ENCODE measurements at regions not wholly inside any gene's neighbourhood (a gene's known extent, or its start where the extent isn't known, plus 50 kb on each side); places are given as distances from the start of the nearest gene placed in this dataset.

DNA sequence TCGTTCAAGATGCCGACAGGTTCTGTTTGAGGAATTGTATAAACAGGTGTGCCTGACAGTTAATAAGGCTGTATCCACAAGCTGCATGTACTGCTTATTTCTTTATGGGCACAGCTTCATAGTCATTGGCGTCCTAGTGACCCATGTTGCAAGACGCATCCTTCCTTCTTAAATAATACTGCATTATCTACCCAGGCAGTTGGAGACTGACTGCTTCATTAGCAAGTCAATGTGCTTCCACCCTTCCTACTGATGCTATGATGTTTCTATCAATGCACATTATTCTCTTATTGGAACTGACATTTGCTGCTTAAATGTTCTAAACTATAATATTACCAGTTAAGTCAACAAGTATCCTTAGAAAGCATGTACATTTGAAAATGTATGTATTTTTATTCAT, 950.0 kb upstream of the MIR17HG start:
- Mint-ChIP-seq H3K4me3 (ENCODE audit: unreplicated experiment) (no peak overlapping the region), H3K36me3 (ENCODE audit: unreplicated experiment) (peaks cover 6% of the 10 kb centered on the region), H3K27me3 (ENCODE audit: unreplicated experiment) (peaks cover 3% of the 10 kb centered on the region), H3K9me3 (ENCODE audit: unreplicated experiment) (no peaks in the 10 kb centered on the region), H3K27ac (ENCODE audit: unreplicated experiment) (no peak overlapping the region), H3K4me1 (ENCODE audit: low read depth, unreplicated experiment) (no peaks in the 10 kb centered on the region)
- DNase-seq, result no peak
- TF ChIP-seq, protein P1, sequence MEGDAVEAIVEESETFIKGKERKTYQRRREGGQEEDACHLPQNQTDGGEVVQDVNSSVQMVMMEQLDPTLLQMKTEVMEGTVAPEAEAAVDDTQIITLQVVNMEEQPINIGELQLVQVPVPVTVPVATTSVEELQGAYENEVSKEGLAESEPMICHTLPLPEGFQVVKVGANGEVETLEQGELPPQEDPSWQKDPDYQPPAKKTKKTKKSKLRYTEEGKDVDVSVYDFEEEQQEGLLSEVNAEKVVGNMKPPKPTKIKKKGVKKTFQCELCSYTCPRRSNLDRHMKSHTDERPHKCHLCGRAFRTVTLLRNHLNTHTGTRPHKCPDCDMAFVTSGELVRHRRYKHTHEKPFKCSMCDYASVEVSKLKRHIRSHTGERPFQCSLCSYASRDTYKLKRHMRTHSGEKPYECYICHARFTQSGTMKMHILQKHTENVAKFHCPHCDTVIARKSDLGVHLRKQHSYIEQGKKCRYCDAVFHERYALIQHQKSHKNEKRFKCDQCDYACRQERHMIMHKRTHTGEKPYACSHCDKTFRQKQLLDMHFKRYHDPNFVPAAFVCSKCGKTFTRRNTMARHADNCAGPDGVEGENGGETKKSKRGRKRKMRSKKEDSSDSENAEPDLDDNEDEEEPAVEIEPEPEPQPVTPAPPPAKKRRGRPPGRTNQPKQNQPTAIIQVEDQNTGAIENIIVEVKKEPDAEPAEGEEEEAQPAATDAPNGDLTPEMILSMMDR (IDR thresholded peaks at IDR 0.05; ENCODE audit: partially characterized antibody, unreplicated experiment), result no peak

DNA sequence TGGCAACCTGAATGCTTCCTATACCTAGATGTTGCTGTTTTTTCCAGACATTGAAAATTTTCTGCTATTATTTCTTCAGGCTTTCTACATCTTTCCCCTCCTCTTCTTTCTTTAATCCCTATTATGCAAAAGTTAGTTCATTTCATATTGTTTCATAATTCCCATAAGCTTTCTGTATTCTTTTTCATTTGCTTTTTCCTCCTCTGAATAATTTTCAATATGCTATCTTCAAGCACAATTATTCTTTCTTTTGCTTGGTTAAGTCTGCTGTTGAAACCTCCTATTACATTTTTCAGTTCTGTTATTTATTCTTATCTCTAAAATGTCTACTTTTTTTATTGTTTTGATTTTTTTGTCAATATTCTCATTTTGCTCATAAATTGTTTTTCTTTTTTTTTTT, 947.1 kb upstream of the MIR17HG start:
- no peak for DNase-seq
- H3K4me3 Mint-ChIP-seq (ENCODE audit: unreplicated experiment), result no peak overlapping the region
- TF ChIP-seq, protein P1 (IDR thresholded peaks at IDR 0.05; ENCODE audit: partially characterized antibody, unreplicated experiment), result no peak
- H3K36me3 Mint-ChIP-seq (ENCODE audit: unreplicated experiment), result peaks cover 6% of the 10 kb centered on the region
- no peak overlapping the region for H3K27ac Mint-ChIP-seq (ENCODE audit: unreplicated experiment)
- H3K9me3 Mint-ChIP-seq (ENCODE audit: unreplicated experiment), result peaks cover 5% of the 10 kb centered on the region
- peaks cover 11% of the 10 kb centered on the region for H3K27me3 Mint-ChIP-seq (ENCODE audit: unreplicated experiment)
- H3K4me1 Mint-ChIP-seq (ENCODE audit: low read depth, unreplicated experiment), result peaks cover 4% of the 10 kb centered on the region

DNA sequence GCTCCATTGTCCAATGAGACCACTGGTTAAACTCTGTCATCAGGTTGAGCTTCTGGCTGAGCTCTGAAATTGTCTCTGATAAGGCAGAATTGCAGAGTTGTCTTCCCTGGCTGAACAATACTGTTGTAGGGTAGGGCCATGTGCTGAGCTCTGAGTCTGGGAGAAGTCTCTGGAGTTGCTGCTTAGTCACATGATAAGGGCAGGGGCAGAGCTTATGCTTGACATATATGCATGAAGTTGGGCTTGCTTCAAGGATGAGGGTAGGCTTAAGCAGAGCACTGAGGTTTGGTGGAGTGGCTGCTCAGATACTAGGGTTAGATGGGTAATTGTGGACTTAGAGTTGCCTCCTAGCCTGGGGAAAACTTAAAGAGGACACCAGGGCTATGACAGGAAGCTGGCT, 946.3 kb upstream of the MIR17HG start:
- TF ChIP-seq, protein P1 (IDR thresholded peaks at IDR 0.05; ENCODE audit: partially characterized antibody, unreplicated experiment), result no peak
- Mint-ChIP-seq H3K9me3 (ENCODE audit: unreplicated experiment) (peaks cover 5% of the 10 kb centered on the region), H3K4me3 (ENCODE audit: unreplicated experiment) (no peak overlapping the region), H3K4me1 (ENCODE audit: low read depth, unreplicated experiment) (peaks cover 4% of the 10 kb centered on the region), H3K27me3 (ENCODE audit: unreplicated experiment) (peaks cover 11% of the 10 kb centered on the region), H3K36me3 (ENCODE audit: unreplicated experiment) (peaks cover 6% of the 10 kb centered on the region), H3K27ac (ENCODE audit: unreplicated experiment) (no peak overlapping the region)
- DNase-seq, result no peak

DNA sequence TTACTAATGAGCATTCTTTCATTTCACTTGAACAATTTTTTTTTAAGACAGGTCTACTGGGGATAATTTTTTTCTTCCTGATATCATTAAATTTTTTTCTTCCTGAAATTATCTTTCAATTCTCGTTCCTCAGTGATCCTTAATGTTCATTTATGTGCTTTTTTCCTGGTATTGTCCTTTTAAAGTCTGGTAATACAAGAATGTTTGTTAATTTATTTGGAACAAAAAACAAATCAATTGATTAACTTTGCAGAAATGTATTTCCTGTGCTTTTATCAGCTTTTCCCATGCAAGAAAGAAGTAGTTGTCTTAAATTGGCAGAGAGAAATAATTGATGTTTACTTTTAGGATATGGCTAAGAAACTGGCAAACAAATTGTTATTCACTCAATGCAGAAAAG, 945.4 kb upstream of the MIR17HG start:
- H3K36me3 Mint-ChIP-seq (ENCODE audit: unreplicated experiment), result peaks cover 6% of the 10 kb centered on the region
- H3K4me1 Mint-ChIP-seq (ENCODE audit: low read depth, unreplicated experiment), result peaks cover 4% of the 10 kb centered on the region
- H3K27me3 Mint-ChIP-seq (ENCODE audit: unreplicated experiment), result peaks cover 9% of the 10 kb centered on the region
- no peak for DNase-seq
- H3K27ac Mint-ChIP-seq (ENCODE audit: unreplicated experiment), result no peak overlapping the region
- H3K9me3 Mint-ChIP-seq (ENCODE audit: unreplicated experiment), result peaks cover 5% of the 10 kb centered on the region
- no peak overlapping the region for H3K4me3 Mint-ChIP-seq (ENCODE audit: unreplicated experiment)
- TF ChIP-seq, protein P1 (IDR thresholded peaks at IDR 0.05; ENCODE audit: partially characterized antibody, unreplicated experiment), result no peak

DNA sequence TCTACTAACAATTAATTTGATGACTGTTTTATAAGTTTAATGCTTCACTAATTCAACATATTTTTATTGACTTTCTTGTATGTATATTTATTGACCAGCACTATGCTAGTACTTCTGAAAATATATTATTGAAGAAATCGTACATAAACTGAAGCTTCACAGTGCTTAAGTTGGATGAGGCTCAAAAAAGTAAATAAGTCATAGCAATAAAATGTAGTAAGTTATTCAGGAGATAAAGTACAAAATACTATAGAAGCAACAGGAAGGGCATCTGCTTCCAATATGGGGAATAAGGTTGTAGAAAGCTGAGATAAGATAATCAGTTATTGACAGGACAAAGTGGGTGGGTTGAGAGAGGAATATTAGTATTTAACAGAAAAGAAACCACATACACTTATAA, 944.9 kb upstream of the MIR17HG start:
- peak overlapping the region; percentile 71 for H3K27ac Mint-ChIP-seq (ENCODE audit: unreplicated experiment)
- TF ChIP-seq, protein P1 (IDR thresholded peaks at IDR 0.05; ENCODE audit: partially characterized antibody, unreplicated experiment), result no peak
- H3K36me3 Mint-ChIP-seq (ENCODE audit: unreplicated experiment), result peaks cover 6% of the 10 kb centered on the region
- H3K9me3 Mint-ChIP-seq (ENCODE audit: unreplicated experiment), result peaks cover 5% of the 10 kb centered on the region
- no peak overlapping the region for H3K4me3 Mint-ChIP-seq (ENCODE audit: unreplicated experiment)
- H3K4me1 Mint-ChIP-seq (ENCODE audit: low read depth, unreplicated experiment), result peaks cover 4% of the 10 kb centered on the region
- H3K27me3 Mint-ChIP-seq (ENCODE audit: unreplicated experiment), result peaks cover 9% of the 10 kb centered on the region
- no peak for DNase-seq
